DMS53 treated with DMSO at 0.1 percent for 48 hours (cell line): ENCODE measurements at regions not wholly inside any gene's neighbourhood (a gene's known extent, or its start where the extent isn't known, plus 50 kb on each side); places are given as distances from the start of the nearest gene placed in this dataset.
"Not testable (repeated sequence)": the region's sequence is repeated elsewhere in the genome, so short reads cannot be mapped to it uniquely, and the experiment has no call there.

Source experiments
- DNase-seq: peaks from one replicate; lab custom pipeline; 2025; ENCODE audit not compliant: unreplicated experiment; lab: John Stamatoyannopoulos, UW

DNA sequence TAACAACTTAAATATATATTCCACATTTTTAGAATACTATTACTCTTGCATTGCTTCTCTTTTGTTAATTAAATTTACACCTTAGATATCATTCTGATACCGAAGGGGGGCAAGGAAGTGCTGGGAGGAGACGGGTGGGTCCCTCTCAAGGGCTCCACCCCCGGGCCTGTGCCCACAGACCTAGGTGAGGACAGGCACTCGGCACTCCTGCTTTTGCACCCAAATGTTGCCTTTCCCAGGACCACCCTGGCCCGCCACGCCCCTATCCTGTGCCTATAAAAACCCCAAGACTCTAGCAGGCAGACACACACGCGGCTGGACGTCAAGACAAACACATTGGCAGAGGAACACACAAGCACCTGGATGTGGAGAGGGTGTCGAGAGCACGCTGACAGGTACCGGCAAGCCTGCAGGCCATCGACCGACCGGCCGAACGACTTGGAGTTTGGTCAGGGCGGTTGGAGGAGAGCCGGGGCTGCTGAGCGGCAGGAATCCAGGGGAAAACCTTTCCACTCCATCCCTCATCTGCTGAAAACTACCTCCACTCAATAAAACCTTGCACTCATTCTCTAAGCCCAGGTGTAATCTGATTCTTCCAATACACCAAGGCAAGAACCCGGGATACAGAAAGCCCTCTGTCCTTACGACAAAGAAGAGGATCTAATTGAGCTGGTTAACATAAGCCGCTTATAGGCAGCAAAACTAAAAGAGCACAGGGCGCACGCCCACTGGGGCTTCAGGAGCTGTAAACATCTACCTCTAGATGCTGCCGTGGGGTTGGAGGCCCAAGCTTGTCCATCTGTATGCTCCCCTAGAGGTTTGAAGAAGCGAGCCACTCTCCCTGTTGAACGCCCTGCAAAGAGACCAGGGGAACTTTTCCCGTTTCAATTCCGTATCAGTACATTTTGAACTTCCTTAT, 197.4 kb upstream of the PRSS16 start:
- DNase-seq: peak; percentile 23

DNA sequence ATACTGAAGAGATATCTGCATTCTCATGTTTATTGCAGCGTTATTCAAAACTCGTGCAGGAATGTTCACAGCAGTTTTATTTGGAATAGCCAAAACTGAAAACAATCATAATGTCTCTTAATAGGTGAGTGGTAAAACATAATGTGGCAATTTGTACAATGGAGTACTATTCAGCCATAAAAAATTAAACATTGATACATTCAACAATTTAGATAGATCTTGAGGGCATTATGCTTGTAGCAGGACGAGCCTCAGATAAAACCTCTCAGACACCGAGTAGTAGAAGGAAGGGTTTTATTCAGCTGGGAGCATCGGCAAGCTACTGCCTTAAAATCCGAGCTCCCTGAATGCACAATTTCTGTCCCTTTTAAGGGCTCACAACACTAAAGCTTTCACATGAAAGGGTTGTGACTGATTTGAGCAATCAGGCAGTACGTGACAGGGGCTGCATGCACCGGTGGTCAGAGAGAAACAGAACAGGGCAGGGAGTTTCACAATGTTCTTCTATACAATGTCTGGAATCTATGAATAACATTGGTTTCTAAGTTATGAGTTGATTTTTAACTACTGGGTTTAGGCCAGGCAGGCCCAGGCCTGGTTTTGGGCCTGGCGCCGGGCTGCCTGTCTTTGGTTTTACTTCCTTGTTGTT, 195.3 kb upstream of the PRSS16 start:
- not testable (repeated sequence) for DNase-seq

DNA sequence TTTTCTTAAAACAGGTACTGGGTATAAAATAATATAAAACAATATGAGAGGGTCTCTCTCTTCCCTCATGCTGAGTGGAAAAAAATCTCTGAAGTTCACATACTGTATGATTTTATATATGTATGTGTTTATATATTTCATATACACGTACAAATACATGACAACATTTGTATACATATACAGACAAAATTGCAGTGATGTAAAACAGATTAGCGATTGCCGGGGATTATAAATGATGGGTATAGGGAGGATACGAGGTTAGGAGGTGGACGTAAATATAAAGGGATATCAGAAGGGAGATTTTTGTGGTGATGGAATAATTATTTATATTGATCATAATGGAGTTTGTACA, 194.8 kb upstream of the PRSS16 start:
- DNase-seq: no peak

DNA sequence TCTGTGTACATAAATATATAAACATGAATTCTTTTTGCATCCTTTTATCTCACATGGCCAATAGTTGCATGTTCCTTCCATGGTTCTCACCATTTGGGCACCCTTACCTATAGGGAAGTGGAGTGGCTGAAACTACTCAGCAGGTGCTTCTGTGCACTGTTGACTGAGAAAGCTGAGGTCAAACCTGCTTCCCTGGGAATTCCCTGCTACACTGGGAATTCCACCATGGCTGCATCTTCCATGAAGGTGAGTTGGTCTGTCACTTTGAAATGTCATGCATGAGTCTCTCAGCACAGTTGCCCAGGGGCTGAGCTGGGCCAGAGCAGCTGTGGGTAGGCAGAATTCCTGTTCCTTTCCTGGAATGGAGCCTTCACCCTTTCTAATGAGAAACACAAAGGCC, 193.8 kb upstream of the PRSS16 start:
- no peak for DNase-seq

DNA sequence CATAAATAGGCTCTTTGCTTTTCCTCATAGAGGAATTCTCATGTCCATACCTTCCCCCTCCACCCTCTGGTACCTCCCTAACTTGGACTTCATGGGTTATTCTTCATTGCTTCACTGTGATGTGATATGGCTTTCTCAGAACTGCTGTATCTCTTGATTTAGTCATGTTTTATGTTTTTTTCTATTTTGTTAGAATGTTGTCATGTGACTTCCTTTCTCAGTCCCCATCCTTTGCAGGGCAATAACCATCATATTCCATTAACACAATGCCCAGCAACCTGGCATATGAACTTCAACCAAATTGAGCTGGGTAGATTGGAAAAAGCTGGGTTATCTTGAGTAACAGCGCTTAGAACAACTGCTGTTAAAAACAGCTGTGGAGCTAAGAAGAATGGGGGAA, 190.9 kb upstream of the PRSS16 start:
- DNase-seq: no peak

DNA sequence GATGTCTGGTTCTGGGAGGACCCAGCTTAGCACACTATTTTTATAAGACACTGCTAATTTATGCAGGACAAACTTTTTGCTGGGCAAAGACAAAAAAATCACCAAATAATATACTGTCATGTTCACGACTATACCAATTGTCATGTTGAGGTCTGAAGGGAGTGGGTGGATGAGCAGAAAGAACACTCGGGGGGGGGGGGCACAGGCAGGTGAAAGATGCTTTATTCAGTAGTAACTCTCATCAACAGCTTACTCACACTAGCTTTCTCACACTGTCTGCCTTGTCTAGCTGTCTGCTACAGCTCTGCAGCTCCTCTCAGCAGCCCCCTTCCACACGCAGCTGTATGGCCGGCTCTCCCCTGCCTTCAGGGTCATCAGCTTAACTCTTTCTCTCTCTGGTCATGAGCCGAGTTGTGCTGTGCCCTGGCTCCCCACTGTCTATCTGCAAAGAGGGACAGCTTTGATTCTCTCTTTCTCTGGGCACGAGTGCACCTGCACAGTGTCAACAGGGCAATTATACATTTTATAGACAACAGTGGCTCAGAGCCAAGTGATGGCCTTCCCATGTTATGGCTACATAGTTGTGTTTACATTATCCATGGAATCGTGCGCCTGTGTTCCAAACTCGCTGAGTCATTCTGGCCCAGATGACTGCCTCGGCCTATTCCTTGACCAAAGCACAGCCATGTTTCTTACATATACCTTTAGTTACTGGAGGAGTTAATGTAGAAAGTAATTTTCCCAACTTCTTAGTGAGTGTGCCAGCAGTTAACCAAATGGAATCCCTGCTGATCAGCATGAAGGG, 187.7 kb upstream of the PRSS16 start:
- peak; percentile 91 for DNase-seq

DNA sequence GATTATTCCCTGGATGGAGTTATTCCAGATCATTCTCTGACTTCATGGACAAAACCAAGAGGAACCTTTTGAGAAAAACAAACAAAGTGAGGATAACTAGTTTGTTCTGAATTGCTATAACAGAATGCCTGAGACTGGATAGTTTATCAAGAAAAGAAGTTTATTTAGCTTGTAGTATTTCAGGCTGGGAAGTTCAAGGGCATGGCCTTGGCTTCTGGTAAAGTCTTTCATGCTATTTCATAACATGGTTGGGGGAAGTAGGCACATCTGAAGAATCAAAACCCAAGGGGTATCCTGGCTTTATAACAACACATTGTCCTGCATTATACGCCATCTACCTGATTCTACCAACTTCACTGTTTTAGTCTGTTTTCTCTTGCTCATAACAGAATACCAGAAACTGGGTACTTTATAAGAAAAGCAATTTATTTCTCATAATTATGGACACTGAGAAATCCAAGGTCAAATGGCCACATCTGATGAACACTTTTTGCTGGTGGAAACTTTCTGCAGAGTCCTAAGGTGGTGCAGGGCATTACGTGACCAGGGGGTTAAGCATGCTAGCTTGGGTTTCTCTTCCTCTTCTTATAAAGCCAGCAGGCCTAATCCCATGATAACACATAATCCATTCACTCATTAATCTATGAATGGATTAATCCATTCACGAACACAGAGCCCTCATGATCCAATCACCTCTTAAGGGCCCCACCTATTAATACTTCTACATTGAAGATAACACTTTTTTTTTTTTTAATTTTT, 186.1 kb upstream of the PRSS16 start:
- DNase-seq: no peak

DNA sequence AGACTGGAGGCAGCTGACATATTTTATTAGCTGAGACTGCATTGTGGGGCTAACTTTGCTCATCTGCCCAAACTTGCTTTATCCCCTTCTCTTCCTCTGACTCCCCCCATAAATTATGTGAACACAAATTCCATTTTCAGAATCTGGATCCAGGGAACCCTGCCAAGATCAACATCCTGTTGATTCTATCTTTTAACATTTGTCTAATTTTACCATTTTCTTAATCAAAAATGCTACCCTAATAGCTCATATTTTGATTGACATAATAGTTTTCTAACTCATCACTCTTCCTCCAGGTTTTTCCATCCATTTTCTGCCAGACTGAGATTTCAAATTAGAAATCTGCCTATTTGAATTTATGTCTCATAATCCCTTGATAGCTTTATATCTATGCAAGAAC, 184.7 kb upstream of the PRSS16 start:
- DNase-seq: no peak

DNA sequence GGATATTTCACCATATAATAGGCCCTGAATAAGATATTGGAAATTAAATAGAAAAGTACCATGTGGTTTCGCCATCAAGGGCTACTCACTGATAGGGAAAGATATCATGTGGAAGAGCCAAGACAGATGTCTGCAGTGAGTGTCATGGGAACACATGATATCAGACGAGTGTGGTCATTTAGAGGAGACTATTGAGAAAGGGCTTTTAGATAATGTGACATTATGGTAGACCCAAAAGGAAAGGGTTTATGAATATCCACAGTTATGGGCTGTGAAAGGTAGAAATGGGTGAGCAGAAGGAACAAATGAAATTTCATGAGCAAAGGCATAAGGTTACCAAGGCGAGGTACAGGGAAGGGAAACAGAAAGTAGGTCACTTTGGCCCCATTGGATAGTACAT, 182.3 kb upstream of the PRSS16 start:
- no peak for DNase-seq

DNA sequence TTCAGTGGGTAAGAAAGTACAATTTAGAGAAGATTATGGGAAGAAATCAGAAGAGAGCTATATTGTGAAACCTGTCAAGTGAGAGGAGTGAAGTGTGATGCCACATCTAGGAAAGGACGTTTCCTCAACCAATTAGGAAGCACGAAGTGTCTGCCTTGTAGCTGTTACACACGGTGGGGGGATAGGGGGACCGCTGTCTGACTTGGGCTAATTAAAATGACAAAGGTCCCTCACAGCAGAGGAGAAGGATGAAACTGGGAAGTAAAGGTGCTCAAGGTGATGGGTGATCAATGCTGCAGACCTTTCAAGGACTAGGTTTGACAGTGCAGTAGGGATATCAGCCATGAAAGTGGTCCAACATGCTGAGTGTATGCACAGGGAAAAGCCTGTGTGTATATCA, 181.1 kb upstream of the PRSS16 start:
- no peak for DNase-seq

DNA sequence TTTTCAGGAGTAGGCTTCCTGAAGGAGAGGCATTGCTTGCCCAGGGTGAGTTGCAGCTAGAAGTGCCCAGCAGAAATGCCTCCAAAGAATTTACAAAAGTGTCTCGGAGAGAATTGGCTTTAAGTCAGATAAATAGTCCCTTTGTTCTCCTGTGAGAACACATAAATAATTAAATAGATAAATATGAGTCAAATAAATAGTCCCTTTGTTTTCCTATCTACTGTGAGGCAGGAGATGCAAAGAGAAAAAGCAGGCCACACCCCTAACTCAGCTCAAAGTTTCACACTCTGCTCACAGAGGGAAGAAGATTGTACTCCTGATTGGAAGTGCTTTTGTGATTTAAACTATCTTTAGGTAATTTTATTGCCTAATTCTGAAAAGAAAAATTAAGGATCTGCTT, 180.7 kb upstream of the PRSS16 start:
- no peak for DNase-seq

DNA sequence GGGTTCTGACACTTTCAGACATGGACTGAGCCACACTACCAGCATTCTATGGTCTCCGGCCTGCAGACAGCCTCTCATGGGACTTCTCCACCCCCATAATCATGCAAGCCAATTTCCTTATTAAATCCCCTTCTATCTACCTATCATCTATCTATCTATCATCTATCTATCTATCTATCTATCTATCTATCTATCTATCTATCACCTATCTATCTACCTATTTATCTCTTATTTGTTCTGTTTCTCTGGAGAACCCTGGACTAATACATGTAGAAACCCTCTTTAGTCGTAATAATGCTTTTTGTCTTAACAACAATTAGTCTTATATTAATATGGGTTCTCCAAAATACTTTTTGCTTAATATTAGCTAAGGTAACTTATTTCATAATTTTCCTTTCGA, 174.1 kb upstream of the PRSS16 start:
- no peak for DNase-seq

DNA sequence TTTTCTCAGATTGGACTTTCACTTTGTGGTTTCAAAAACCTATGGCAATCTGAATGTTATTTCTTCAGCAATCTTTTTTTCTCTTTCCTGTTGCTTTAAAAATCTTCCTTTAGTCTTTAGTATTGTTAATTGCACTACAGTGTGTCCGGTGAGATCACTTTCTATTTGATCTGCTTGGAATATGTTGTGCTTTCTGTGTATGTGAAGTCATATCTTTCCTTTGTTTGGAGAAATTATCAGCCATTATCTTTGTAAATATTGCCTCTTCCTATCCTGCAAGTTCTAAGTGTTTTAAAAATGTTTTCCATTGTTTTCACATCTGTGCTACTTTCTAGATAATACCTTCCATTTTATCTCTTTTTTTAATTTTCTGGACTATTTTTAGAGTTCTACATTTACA, 171.4 kb upstream of the PRSS16 start:
- peak; percentile 29 for DNase-seq

DNA sequence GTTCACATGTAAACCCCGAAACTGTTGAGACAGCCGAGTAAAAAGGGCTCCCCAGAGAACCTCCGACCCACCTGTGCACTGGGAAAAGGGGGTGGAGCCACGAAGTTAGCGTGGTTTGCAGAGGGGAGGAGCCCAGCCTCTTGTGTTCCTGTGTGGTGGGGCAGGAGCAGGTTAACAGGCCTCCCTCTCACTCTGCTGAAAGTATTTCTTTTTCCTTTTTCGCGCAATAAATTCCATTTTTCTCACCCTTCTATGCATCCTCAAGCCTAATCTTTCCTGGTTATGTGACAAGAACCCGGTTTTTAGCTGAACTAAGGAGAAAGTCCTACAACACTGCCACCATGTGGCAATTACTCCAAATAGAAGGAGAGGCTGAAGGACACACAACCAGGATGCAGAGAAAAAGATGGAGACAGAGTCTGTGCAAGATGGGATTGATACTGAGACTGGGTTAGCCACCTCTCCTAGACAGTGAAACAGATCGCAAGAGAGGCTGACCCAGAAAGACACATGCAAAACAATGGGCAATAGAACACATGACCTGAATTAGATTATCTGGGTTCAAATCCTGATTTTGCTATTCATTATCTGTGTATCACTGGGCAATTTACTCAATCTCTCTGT, 168.7 kb upstream of the PRSS16 start:
- peak; percentile 74 for DNase-seq

DNA sequence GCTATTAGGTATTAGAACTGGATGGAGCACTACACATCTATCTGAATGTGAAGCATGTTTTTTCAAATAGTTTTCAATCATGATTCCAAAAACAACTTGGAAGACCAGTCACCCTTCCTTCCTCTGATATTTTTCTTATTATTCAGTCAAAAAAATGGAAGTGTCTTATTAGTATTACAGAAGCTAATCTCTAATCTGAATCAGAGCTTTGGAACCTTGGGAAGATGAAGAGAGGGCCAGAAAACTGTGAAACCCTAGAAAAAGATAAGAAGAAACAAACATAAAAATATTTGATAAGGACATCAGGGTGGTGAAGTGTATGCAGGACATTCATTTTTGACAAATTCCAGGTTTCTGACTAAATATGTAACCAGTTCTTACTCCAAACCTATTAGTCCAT, 166.3 kb upstream of the PRSS16 start:
- DNase-seq: no peak

DNA sequence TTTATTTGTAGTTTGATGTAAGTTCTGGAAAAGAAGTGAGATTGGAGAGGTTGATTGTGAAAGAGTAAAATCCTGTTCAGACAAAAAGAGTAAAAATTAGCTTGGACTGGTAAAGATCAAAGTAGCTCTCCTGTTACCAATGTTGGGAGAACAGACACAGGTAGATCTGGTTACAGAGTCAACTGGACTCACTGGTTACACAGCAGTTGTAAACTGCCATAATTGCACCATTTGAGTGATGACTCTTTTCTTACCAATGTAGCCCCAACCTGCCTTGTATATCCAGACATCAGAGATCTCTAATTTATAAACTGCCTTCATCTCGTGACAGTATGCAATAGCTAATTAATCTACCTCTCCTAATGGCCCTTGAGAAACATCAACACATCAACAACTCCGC, 165.6 kb upstream of the PRSS16 start:
- peak; percentile 47 for DNase-seq

DNA sequence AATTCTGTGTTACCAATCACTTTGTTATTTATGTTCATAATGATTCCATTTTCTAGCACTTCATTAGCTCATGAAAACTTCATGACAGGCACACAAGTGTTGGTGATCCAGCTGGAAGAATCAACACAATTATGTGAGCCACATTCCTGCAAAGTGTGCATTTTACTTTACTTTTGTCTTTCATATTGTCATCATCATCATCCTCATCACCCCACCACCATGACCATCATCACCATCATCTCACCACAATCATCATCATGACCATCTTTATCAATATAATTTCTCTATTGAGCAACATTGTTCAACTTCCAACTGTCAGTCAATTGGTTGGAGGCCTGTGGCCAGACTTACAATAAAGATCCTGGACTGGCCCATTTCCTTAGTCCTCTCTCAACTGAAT, 159.4 kb upstream of the PRSS16 start:
- no peak for DNase-seq

DNA sequence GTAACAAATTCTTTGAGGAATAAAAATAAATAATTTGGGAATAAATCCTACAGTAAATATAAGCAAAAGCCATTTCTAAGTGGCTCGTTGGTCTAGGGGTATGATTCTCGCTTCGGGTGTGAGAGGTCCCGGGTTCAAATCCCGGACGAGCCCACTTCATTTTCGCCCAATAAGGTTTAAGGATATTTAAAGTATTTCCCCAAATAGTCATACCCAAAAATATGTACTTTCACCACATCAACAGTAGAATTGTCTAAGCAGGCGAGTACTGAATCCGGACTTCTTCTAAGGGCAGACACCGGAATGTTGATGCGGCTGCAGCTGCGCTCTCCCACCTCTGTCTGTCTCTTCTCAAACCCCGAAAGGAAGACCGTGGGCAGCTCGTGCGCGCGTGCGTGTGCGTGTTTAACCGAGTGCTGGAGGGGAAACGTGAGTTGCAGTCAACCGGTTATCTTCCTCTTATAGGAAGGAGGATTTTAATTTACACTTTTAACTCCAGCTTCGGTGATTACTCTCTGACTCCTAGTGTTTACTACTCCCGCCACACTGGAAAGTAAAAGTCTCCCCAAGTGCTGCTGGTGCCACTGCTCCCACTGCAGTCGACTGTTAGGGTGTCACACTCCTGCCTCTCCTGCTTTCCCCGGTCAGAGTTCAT, 155.7 kb upstream of the PRSS16 start:
- DNase-seq: peak; percentile 57

DNA sequence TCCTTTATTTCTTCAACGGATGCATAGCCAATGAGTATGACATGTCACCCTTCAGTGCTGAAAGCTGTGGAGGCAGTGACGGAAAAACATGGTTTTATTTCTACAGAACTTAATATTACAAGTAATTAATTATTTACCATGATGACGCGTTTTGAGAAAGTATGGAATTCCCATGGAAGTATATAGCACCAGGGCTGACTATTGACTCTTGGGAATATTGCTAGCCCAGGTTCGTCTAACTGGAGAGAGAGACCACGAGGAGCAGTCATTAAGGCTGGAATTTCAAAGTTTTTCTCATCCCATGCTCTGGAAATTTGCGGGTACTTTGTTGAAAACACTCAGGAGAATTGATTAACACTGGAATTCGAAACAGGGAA, 155.2 kb upstream of the PRSS16 start:
- DNase-seq: no peak

DNA sequence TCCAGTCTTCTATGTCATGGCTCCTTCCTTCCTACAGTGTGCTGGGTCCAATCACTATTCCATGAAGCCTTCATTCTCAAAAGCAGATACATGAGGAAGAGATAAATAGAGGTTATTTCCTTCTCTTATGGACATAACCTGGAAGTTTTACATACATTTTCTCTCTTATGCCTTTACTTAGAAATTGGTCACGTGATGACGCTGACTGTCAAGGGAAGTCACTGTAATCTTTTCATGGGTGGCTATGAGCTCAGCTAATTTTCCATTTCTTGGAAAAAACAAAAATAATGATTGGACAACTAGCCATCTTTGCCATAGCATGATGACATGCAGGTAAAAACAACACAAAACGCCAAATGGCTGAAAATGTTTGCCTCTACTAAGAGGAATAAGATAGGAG, 151.6 kb upstream of the PRSS16 start:
- DNase-seq: no peak
